GM21423 (cell line): ENCODE measurements at regions not wholly inside any gene's neighbourhood (a gene's known extent, or its start where the extent isn't known, plus 50 kb on each side); places are given as distances from the start of the nearest gene placed in this dataset.
"Not testable (repeated sequence)": the region's sequence is repeated elsewhere in the genome, so short reads cannot be mapped to it uniquely, and the experiment has no call there.

ENCODE experiments used
- ATAC-seq: cut with Tn5 transposase; IDR thresholded peaks from one replicate; pipeline ENCODE4 v1.9.1; 2021; ENCODE audit warnings: mild to moderate bottlenecking, moderate library complexity; ENCODE audit not compliant: unreplicated experiment

DNA sequence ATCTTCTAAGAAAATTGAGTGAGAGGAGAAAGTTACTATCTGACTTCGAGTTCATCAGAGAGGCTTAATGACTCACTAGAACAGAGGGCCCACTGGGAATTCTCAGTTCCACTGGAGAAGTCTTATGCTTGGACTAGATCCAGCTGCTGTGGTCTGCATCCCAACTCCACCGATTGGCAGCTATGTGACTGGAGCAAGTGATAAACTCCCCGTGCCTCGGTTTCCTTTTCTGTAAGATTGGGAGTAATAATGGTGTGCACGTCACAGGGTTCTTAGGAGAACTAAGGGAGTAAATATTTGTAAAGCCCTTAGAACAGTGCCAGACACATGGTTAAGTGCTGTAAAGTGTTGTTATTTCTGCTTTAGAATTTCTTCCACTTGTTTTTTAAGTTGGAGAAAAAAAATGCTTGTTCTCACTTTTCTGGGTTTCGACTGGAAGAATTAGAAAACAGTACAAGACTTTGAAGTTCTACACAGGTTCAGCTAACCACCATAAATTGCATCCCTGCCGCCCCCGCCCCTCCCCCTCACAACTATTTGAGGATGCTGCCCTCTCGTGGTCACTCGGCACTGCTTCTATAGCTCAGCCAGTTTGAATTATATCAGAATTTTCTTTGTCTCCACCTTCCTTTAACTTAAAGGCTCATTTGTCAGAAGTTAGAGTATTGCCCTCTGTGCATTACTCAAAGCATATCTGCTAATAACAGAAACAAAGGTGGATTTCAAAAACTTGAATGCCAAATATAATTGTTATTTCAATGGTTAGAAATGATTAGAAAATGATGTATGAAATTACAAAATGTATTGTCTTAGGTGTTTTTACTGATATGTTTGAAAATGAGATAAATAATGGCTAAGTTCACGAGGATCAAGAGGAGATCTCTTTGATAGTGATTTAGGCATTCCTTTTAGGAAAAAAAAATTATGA, 95.0 kb upstream of the IFNGR1 start:
- no peak for ATAC-seq

DNA sequence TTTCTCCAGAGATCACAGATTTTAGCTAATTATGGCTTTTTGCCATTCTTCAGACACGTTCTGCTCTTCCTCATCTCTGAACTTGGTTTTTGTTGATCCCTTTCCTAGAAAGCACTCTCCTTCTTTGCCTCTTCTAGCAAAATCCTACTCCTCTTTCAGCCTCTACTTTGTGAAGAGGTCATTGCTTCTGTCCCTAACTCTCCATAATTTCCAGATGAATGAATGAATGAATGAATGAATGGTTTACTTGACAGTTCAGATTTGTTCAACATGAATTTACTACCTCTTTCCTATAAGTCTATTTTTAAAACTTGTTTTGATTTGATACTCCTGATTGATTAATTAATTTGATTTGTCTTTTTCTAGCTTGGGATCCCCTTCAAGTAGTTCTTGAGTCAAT, 94.0 kb upstream of the IFNGR1 start:
- ATAC-seq, result no peak

DNA sequence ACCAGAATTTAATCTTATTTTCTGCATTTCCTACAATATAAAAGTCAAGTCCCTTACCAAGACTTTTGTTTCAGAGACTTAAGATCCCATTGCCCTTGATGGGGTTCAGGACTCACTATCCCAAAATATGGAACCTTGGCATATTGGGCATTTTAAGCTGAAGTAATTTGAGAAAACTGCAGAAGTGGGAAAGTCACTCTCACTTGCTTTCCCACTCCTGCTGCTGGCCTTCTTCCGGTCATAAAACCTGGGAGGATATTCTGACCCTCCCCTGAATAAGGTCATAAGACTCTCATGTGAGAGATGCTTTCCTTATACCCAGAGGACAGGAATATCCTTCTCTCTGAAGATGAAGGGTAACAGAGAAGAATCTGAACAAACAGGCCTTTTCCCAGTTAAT, 92.8 kb upstream of the IFNGR1 start:
- ATAC-seq, result no peak

DNA sequence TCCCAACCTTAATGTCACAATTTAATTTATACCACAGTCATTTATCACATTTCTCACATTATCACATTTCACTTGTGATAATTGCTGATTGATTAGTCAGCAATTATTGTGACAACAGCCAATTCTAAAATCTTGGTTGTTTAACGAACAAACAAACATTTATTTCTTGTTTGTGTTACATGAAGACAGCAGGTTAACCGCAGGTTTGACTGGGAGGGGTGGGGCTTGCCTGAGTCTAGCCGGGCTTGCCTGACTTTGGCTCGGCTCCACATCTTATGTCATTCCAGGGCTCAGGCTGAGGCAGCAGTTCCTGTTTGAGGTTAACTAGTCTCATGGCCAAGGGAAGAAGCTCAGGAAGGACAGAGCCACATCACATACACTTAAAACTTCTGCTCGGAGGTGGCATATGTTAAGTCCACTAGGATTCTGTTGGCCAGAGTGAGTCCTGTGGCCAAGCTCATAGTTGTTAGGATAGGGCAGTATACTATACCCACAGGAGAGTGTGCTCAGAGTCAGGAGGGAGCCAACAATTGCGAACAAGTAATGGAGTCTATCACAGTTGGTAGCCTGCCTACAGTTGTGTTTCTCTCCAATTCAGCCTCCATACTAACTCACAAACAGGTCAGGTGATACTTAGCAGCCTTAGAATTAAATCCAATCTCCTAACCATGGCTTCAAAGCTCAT, 90.0 kb upstream of the IFNGR1 start:
- no peak for ATAC-seq

DNA sequence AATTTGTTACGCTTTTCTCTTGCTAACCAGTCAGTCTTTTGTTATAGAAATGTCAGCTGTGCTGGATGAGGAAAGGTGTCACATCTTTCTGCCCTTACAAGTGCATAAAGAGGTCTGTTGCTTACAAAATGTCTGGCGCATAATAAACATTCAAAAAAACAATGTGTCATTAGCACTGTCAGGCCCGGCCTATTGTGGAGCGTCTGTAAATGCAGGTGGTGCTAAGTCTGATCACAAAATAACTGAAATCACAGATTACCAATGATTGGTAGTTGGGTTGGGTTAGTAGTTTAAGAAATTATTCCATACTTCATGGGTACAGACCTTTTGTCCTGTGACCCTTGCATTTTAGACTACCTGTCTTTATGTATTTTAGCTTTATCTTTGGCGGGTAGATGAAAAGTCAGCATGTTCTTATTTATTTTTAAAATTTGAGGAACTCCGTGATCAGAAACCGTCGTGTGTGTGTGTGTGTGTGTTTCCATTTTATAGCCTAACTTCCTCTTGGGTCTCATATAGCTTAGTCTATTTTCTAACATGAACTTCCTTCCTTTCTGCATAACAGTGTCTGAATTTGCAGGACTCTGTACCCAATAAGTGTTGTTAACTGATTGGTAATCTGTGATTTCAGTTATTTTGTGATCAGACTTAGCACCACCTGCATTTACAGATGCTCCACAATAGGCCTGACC, 88.1 kb upstream of the IFNGR1 start:
- no peak for ATAC-seq

DNA sequence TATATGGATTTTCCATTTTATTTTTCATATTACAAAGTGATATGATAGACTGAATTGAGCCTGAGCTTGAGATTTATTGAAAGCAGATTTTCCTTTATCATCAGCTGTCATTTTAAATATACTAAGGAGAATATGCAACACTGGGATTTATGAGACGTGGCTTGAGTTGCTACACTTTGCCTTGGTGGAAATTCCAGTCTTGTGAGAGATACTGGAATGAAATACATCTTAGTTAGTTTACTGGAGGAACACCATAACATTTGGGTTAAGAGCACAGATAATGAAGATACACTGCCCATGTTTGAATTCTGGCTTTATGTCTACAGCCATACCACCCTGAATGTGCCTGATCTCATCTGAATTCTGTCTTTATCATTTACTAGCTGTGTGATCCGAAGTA, 86.5 kb upstream of the IFNGR1 start:
- ATAC-seq, result no peak

DNA sequence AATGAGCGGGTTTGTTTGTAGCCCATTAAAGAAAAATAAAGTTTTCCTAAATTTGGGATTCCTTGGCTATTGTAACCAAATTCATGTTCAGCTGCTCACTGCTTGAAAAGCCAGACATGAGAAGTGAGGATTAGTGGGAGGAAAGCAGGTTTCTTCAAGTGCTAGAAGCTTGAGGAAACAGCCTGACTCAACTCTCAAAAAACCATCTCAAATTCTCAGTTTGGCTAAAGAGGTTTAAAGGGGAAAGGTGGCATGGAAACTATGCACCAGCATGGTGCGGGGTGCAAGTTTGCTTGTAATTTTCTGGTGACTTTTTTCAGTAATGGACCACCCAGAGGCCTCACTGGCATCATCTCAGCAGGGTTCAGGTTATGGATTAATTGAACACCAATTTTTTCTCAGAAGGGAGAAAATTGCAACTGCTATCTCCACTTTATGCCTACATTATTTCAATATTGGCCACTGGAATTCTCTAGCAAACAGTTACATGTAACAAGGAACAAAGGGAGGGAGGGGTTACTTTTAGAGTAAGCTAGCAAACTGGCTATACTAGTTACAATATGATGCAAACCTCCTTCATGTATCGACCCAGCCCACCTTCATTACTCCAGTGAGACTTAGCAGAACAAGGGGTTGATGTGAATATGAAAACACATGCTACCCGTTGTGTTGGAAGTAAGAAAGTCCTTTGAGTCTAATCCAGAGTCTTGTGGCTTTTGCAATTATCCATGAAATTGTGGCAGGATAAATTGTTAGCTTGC, 85.0 kb upstream of the IFNGR1 start:
- ATAC-seq, result no peak

DNA sequence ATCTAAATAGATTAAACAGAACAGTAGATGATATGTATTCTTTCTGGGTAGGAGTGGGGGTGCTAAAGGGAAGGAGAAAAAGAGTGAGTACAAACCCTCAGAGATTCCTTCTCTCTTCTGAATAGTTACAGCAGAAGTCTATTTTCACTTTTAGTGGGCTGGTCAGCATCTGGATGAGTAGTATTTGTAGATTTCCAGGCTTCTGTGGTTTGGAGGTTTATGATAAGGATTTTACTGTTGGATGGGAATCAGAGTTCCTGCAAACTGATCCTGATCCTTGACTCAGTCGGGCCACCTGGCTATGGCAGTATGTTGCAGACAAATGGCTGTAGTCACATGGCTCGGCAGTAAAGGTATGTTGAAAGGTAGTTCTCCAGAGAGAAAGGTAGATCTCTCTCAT, 84.3 kb upstream of the IFNGR1 start:
- ATAC-seq, result no peak

DNA sequence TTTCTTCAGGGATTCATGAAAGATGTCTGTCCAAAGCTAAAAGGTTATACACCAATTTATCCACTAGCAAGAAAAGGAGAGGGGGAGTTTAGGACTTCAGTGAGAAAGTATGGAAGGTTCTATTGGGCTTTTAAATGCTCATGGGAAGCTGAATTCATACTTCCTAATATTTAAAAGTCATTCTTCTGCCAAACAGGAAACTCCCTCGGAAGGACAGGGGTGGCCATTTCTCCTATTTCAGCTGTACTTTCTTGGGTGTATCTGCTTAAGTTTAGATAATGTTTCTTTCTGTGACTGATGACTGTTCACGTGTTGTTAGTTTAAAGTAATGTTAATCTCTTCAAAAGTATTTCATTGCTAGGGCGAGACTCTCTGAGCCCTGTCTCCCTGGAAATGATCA, 80.5 kb upstream of the IFNGR1 start:
- ATAC-seq, result no peak

DNA sequence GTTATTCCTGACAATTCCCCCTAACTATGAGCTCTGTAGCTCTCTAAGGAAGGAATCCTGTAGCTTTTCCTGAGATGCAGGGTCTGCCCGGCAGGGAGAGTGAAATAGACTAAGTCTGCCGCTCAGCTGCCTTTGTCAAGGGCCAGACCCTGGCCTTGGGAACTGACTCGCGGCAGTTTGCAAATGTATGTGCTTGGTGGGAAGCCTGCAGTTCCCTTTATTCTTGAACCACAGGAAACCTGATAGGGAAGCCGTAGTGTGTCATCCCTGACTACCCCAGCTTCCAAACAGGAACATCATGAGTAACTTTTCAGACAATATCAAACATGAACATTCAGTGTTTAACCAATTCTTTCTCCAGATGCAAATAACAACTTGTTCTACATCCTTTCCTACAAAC, 78.7 kb upstream of the IFNGR1 start:
- no peak for ATAC-seq

DNA sequence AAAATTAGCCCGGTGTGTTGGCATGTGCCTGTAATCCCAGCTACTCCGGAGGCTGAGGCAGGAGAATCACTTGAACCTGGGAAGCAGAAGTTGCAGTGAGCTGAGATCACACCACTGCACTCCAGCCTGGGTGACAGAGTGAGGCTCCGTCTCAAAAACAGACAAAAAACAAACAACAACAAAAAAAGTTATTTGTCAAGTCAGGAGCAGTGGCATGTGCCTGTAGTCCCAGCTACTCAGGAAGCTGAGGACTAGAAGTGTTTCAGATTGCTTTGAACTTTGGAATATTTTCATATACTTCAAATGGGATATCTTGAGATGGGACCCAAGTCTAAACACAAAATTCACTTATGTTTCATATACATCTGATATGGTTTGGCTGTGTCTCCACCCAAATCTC, 73.1 kb upstream of the IFNGR1 start:
- not testable (repeated sequence) for ATAC-seq

DNA sequence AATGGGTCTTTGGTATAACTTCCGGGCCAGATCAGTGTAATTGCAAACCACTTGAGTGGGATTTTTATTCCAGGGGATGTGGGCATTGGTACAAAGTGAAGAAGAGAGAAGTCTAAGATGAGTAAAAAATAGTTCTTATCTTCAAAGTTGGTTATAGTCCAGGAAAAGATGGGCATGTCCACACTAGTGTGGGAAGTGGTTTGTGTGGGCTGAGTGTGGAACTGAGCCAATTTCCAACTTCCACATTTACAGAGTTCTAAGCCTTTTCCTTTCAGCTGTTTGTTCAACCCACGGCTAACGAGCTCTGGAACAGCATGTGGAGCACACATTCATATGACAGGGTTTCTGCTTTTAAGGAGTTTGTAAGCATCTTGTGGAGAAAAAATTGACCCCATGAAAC, 72.3 kb upstream of the IFNGR1 start:
- no peak for ATAC-seq

DNA sequence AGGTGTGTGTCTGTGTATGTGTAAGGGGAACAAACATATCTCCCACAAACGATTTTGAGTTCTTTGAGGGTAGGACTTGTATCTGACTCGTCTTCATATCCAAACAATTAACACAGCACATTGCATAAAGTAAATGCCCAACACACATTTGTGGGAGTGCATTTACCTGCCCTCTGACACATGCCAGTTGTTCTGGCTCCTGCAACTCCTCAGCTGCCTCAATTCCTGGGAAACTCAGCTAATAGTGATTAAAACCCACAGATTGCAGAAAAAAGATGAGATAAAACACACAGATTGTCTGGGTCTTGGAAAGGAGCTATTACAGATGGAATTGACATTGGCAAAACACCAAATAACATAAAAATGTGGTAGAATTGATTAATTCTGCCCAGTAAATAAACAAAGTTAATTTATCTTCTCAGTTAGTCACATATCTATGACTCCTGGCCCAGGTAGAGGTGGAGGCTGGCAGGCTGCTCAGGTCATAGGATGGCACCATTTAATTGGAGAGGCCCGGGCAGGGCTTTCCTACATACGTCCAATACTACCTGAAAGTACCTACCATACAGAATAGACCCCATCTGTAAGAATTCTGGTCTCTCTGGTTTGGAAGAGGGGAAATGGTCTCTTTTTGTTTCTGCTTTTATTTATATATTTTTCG, 71.5 kb upstream of the IFNGR1 start:
- no peak for ATAC-seq

DNA sequence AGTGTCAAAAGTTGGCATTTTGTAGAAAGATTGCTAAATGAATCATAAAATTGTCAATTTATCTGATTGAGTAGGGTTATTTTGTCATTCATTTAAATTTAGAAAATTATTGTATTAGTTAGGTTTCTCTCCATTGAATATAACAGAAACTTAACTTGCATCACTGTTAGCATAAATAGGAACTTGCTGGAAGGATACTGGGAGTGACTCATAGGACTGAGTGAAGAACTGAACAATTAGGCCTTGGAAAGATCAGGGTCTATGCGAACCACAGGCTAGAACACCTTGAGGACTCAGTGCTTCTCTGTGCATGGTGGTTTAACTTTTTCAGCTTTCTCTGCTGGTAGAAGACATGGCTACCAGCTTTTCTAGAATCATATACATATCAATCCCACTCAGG, 67.7 kb upstream of the IFNGR1 start:
- ATAC-seq, result no peak

DNA sequence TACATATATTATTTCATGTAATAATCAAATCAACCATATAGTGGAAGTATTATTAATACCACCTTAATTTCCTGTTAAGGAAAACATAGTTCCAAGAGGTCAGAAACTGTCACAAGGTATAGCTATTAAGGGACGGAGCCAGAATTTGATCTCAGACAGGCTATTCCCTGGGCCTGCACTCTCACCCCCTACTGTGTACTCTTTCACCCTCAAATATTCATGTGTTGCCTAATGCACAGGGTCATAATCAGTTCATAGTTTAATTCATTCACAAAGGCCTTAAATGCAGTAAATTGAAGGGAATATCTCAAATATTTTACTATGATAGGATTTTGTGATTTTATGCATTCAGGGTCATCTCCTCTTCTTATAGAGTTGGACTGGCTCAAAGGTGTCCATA, 67.2 kb upstream of the IFNGR1 start:
- no peak for ATAC-seq

DNA sequence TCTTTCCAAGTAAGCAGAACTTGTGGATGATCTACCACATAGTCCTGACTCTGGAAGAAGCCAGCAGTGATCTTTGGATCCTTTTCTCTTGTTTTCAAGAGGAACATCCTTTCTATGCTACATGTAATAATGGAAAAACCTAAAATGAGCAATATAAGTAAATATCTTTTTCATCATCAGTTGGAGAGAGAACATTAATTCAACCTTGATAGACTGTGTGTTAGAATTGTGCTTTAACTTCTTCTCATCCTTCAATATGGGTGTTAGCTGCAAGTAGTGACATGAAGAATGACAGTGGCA, 65.6 kb upstream of the IFNGR1 start:
- no peak for ATAC-seq

DNA sequence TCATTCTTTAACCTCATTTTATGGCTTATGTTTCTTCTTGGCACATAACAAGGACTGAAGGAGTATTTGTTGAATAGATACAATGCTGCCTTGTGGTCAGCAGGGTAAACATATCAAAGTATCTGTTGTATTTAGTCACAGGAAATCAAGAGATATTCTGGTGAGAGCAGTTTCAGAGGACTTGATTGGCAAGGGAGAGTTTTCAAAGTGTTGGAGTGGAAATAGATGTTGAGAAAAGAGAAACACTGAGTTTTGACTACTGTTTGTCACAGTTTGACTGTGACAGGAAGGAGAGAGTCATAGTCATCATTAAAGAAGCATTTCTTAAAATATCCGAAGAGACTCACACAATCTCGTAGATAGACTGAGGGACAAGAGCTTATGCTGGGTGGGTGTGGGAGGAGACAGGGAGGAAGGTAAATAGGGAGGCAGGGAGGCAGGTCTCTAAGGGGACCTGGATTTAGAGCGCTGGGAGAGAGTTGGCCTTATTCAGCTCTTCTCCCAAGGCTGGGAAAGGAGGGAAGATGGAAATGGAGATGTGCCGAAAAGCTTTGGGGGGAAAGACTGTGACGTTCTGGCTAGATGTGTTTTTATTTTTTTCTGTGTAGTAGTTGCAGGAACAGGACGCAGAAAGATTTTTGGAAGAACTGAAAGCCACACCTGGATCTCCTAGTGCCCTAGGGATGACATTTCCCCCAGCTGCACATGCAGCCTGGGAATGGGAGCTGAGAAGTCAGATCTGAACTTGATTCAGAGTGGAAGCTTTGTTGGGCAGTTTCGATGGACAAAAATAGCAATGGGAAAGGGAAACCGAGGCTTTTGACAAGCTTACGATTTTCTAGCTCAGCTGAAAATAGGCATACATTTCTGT, 65.0 kb upstream of the IFNGR1 start:
- no peak for ATAC-seq

DNA sequence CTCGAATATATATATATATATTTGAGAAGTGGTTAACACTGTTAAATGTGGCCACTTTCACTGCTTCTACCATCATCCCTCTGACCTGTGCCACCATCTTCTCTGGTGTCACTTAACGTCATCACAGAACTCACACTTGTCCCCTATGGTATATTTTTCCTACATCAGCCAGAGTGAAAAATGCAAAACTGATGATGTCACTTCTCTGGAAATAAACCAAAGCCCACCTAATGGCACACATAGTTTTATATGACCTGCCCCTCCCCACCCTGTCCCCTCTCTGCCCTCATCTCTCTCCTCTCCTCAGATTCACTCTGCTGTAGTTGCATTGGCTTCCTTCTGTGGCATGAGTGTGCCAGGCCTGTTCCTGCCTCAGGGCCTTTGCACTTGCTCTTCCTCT, 63.9 kb upstream of the IFNGR1 start:
- ATAC-seq, result no peak

DNA sequence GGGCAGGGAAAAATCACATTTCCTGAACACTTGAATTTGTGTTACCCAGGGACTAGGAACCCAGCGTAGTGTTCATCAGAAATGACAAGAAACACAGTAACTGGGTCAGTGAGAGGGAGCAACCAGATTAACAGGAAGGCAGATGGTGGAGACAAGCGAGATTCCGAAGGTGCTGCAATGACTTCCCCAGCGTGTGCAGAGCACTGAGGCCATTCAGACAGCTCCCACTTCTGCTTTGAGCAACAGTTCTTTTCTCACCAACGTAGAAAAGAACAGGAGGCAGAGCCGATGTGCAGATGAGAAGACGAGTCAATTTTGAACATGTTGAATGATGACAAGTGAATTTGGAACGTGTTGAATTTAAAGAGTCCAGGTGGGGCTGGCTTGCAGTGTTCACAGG, 63.1 kb upstream of the IFNGR1 start:
- no peak for ATAC-seq

DNA sequence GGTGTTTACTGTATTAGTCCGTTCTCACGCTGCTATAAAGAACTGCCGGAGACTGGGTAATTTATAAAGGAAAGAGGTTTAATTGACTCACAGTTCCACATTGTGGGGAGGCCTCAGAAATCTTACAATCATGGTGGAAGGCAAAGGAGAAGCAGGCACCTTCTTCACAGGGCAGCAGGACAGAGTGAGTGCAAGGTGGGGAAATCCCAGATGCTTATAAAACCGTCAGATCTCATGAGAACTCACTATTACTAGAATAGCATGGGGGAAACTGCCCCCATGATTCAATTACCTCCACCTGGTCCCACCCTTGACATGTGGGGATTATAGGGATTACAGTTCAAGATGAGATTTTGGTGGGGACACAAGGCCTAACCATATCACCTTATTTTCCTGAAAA, 60.1 kb upstream of the IFNGR1 start:
- ATAC-seq, result not testable (repeated sequence)
